ENCODE measurements at regions not wholly inside any gene's neighbourhood (a gene's known extent, or its start where the extent isn't known, plus 50 kb on each side); places are given as distances from the start of the nearest gene placed in this dataset.

- Histone ChIP-seq H2BK15ac (ENCODE audit: low read depth, low read length) (no peak overlapping the region), H2BK5ac (ENCODE audit: low read depth, low read length, poor library complexity, severe bottlenecking) (no peak overlapping the region), H3K27me3 (ENCODE audit: control insufficient read depth, insufficient read depth, low read length) (peaks cover 6% of the 10 kb centered on the region; the same call in 1 of the 2 replicates), H3K14ac (replicated peaks; ENCODE audit: low read depth, low read length) (no peak overlapping the region), H3K79me1 (ENCODE audit: low read depth in 1 of 2, low read length in 2 of 2) (no peaks in the 10 kb centered on the region), H3K9me3 (ENCODE audit: control insufficient read depth, insufficient read depth, low read length) (no peaks in the 10 kb centered on the region), H3K4me1 (ENCODE audit: control insufficient read depth, insufficient read depth, low read length) (peaks cover 2% of the 10 kb centered on the region), H3K9ac (ENCODE audit: low read depth, low read length) (no peak overlapping the region), H2BK120ac (ENCODE audit: low read depth, low read length) (no peak overlapping the region), H3K23ac (ENCODE audit: low read depth, low read length) (no peak overlapping the region), H3K4me2 (ENCODE audit: low read depth, low read length) (no peak overlapping the region), H4K8ac (ENCODE audit: low read depth in 2 of 2, low read length in 2 of 2) (no peak overlapping the region), H3K36me3 (ENCODE audit: control insufficient read depth, insufficient read depth, low read length) (no peaks in the 10 kb centered on the region), H3K18ac (ENCODE audit: low read depth, low read length) (no peak overlapping the region), H2AK5ac (ENCODE audit: low read depth, low read length) (no peak overlapping the region; the same call in 1 of the 2 replicates), H3K9me1 (ENCODE audit: insufficient read depth, low read length) (no peaks in the 10 kb centered on the region), H3K56ac (ENCODE audit: extremely low read depth, insufficient read depth, low read length) (no peak overlapping the region), H4K20me1 (ENCODE audit: insufficient read depth, low read length) (no peaks in the 10 kb centered on the region), H4K91ac (ENCODE audit: insufficient read depth, low read depth, low read length) (no peak overlapping the region), H3K4ac (ENCODE audit: low read depth, low read length) (no peak overlapping the region), H2AFZ (replicated peaks; ENCODE audit: low read length, poor library complexity) (peak overlapping the region; percentile 9), H3K27ac (ENCODE audit: insufficient read depth, low read length) (no peak overlapping the region), H3K4me3 (ENCODE audit: insufficient read depth, low read depth, low read length) (no peak overlapping the region), H4K5ac (ENCODE audit: low read depth, low read length) (no peak overlapping the region), H2BK20ac (ENCODE audit: low read depth, low read length) (no peak overlapping the region), H2AK9ac (replicated peaks; ENCODE audit: low read depth, low read length, poor library complexity) (no peak overlapping the region)
- dilution Hi-C loops (cut with HindIII; ENCODE audit: low sequenced_read_pairs, unreplicated experiment) (no loop called here), in situ Hi-C loops (cut with MboI; ENCODE audit: low sequenced_read_pairs) (no loop called here), intact Hi-C loops (cut with micrococcal nuclease) (no loop called here)
- ChIA-PET POLR2A (ENCODE audit: unreplicated experiment) (no interaction called here), CTCF (no interaction called here)
- 92% methylated on average over 12 of the region's 20 CpGs; no CpG with 5 or more reads in 1 of the 2 experiments for WGBS, 2 experiments (ENCODE audit: extremely low coverage in 2 of 2, insufficient read length in 1 of 2)
- no peak for ATAC-seq (ENCODE audit: low read depth)
- BruUV-seq (replicated peaks) = no TSS peak
- DNase-seq = no peak
- TF ChIP-seq FOS (IDR thresholded peaks at IDR 0.05; ENCODE audit: low read depth, low read length) = no peak
Observed at GRCh38 chr2:240217431-240218301, 77.2 kb upstream of the OTOS start.

Data from IMR-90 (cell line).